Breast epithelium (tissue), 3 donors: ENCODE measurements at regions not wholly inside any gene's neighbourhood (a gene's known extent, or its start where the extent isn't known, plus 50 kb on each side); places are given as distances from the start of the nearest gene placed in this dataset.

Experiments
- CTCF ChIP-seq, 3 donors: fragments of 450-650 bp; IDR thresholded peaks; one replicate each; pipeline ENCODE4 v1.5.1; 2016 to 2017; ENCODE audit warnings: antibody characterized with exemption in 3 of 3, mild to moderate bottlenecking in 3 of 3, moderate library complexity in 3 of 3
- POLR2A ChIP-seq: fragments of 450-650 bp; IDR thresholded peaks from one replicate; pipeline ENCODE4 v1.6.1; 2016; ENCODE audit warnings: antibody characterized with exemption, mild to moderate bottlenecking, moderate library complexity
- POLR2AphosphoS5 ChIP-seq, 3 donors: sonication (generic); formaldehyde crosslinking; IDR thresholded peaks; one replicate each; pipeline ENCODE4 v1.6.1; 2017; ENCODE audit warnings: antibody characterized with exemption in 3 of 3

DNA sequence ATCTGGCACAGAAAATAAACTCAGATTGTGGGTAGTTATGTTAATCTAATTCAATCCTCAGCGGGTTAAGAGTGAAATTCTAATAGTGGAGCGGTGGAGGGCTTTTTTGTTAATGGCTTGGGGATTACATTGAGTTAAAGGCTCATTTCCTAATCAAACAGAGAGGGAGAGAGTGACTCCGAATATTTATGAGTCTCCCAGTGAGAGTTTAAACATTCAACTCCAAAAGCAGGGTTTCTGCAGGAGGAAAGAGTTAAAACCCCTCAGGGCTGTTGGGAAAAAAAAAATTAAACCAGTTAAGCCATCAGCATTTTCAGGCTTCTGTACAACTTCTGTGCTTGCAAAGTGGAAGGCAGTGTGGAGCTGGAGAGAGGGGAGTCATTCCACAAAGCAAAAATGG, 62.1 kb upstream of the ESRRB start:
- TF ChIP-seq CTCF (IDR thresholded peaks at IDR 0.05) (no peak), POLR2AphosphoS5 (IDR thresholded peaks at IDR 0.05) (no peak), POLR2A (no peak)
